ENCODE measurements at regions not wholly inside any gene's neighbourhood (a gene's known extent, or its start where the extent isn't known, plus 50 kb on each side); places are given as distances from the start of the nearest gene placed in this dataset.

- TF ChIP-seq, protein P1, sequence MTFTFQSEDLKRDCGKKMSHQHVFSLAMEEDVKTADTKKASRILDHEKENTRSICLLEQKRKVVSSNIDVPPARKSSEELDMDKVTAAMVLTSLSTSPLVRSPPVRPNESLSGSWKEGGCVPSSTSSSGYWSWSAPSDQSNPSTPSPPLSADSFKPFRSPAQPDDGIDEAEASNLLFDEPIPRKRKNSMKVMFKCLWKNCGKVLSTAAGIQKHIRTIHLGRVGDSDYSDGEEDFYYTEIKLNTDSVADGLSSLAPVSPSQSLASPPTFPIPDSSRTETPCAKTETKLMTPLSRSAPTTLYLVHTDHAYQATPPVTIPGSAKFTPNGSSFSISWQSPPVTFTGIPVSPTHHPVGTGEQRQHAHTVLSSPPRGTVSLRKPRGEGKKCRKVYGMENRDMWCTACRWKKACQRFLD (tag by site-specific recombination; IDR thresholded peaks at IDR 0.05): no peak
- no peak for TF ChIP-seq ZNF76 (tag by site-specific recombination; IDR thresholded peaks at IDR 0.05; ENCODE audit: borderline replicate concordance, low read depth)
- TF ChIP-seq, protein P2, sequence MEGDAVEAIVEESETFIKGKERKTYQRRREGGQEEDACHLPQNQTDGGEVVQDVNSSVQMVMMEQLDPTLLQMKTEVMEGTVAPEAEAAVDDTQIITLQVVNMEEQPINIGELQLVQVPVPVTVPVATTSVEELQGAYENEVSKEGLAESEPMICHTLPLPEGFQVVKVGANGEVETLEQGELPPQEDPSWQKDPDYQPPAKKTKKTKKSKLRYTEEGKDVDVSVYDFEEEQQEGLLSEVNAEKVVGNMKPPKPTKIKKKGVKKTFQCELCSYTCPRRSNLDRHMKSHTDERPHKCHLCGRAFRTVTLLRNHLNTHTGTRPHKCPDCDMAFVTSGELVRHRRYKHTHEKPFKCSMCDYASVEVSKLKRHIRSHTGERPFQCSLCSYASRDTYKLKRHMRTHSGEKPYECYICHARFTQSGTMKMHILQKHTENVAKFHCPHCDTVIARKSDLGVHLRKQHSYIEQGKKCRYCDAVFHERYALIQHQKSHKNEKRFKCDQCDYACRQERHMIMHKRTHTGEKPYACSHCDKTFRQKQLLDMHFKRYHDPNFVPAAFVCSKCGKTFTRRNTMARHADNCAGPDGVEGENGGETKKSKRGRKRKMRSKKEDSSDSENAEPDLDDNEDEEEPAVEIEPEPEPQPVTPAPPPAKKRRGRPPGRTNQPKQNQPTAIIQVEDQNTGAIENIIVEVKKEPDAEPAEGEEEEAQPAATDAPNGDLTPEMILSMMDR (tag by site-specific recombination; IDR thresholded peaks at IDR 0.05): no peak
- TF ChIP-seq, protein P3, sequence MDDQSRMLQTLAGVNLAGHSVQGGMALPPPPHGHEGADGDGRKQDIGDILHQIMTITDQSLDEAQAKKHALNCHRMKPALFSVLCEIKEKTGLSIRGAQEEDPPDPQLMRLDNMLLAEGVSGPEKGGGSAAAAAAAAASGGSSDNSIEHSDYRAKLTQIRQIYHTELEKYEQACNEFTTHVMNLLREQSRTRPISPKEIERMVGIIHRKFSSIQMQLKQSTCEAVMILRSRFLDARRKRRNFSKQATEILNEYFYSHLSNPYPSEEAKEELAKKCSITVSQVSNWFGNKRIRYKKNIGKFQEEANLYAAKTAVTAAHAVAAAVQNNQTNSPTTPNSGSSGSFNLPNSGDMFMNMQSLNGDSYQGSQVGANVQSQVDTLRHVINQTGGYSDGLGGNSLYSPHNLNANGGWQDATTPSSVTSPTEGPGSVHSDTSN (CRISPR knock-in tag; IDR thresholded peaks at IDR 0.05): no peak
Measured at GRCh38 chr16:54651440-54652195, 279.0 kb upstream of the IRX5 start.
